GM19468 (cell line): ENCODE measurements at regions not wholly inside any gene's neighbourhood (a gene's known extent, or its start where the extent isn't known, plus 50 kb on each side); places are given as distances from the start of the nearest gene placed in this dataset.

ENCODE experiments used
- ATAC-seq: cut with Tn5 transposase; IDR thresholded peaks from one replicate; pipeline ENCODE4 v1.9.1; 2021; ENCODE audit warnings: mild to moderate bottlenecking, moderate library complexity, moderate number of reproducible peaks; ENCODE audit not compliant: unreplicated experiment; ENCODE audit errors: extremely low read depth

GRCh38 chr13:22499919-22500318, 680.9 kb upstream of the SGCG start:
- no peak for ATAC-seq

- ATAC-seq: no peak
Observed at GRCh38 chr13:22505489-22505888, 675.3 kb upstream of the SGCG start.

- no peak for ATAC-seq
Observed at GRCh38 chr13:22506096-22506691, 674.6 kb upstream of the SGCG start.

GRCh38 chr13:22517544-22517943, 663.2 kb upstream of the SGCG start:
- ATAC-seq: no peak

GRCh38 chr13:22536851-22537250, 643.9 kb upstream of the SGCG start:
- no peak for ATAC-seq

GRCh38 chr13:22538400-22538799, 642.4 kb upstream of the SGCG start:
- no peak for ATAC-seq

GRCh38 chr13:22549126-22549525, 631.7 kb upstream of the SGCG start:
- ATAC-seq: no peak

- ATAC-seq: no peak
Observed at GRCh38 chr13:22561581-22561980, 619.2 kb upstream of the SGCG start.

GRCh38 chr13:22562116-22562515, 618.7 kb upstream of the SGCG start:
- ATAC-seq: no peak

- no peak for ATAC-seq
Observed at GRCh38 chr13:22563272-22563671, 617.5 kb upstream of the SGCG start.

- no peak for ATAC-seq
Observed at GRCh38 chr13:22569811-22570210, 611.0 kb upstream of the SGCG start.

- ATAC-seq: no peak
Observed at GRCh38 chr13:22589880-22590279, 590.9 kb upstream of the SGCG start.

- no peak for ATAC-seq
Observed at GRCh38 chr13:22592515-22592914, 588.3 kb upstream of the SGCG start.

- ATAC-seq: no peak
Observed at GRCh38 chr13:22594041-22594440, 586.7 kb upstream of the SGCG start.

GRCh38 chr13:22596171-22596863, 584.5 kb upstream of the SGCG start:
- ATAC-seq: no peak

GRCh38 chr13:22599156-22599555, 581.6 kb upstream of the SGCG start:
- no peak for ATAC-seq

- ATAC-seq: no peak
Observed at GRCh38 chr13:22618002-22618401, 562.8 kb upstream of the SGCG start.

- no peak for ATAC-seq
Observed at GRCh38 chr13:22625691-22626090, 555.1 kb upstream of the SGCG start.

- no peak for ATAC-seq
Observed at GRCh38 chr13:22629374-22629773, 551.4 kb upstream of the SGCG start.

- no peak for ATAC-seq
Observed at GRCh38 chr13:22642088-22642487, 538.7 kb upstream of the SGCG start.

- no peak for ATAC-seq
Observed at GRCh38 chr13:22644941-22645340, 535.8 kb upstream of the SGCG start.

- no peak for ATAC-seq
Observed at GRCh38 chr13:22647156-22647850, 533.5 kb upstream of the SGCG start.
